HepG2 (cell line): ENCODE measurements at regions not wholly inside any gene's neighbourhood (a gene's known extent, or its start where the extent isn't known, plus 50 kb on each side); places are given as distances from the start of the nearest gene placed in this dataset.

Experiments
- ATAC-seq: fragments of 200-7000 bp; cut with Tn5 transposase; 3 replicates; pipeline ENCODE4 v1.9.1; 2020; ENCODE audit warnings: mild to moderate bottlenecking, moderate library complexity
- BruUV-seq: library from RNA; stranded (reverse); fragments of 400-500 nt; replicated peaks from 2 replicates; lab custom pipeline; 2021; lab: Mats Ljungman, UMichigan
- CTCF ChIA-PET: fragments of 300-600 bp; formaldehyde crosslinking; extraction: SDS; loops from one replicate; lab custom pipeline; 2021; ENCODE audit warnings: low total read pairs, inconsistent platforms, low intra/inter-chr PET ratio; lab: Yijun Ruan, JAX
- POLR2A ChIA-PET: fragments of 350-600 bp; sonication (Branson Sonifier 250); formaldehyde crosslinking; loops from one replicate; lab custom pipeline; 2020; ENCODE audit warnings: antibody characterized with exemption, inconsistent platforms; lab: Yijun Ruan, JAX
- DNase-seq: peaks from one replicate; pipeline ENCODE4 v3.0.0-alpha.2; 2015; ENCODE audit warnings: low spot score
- FAIRE-seq: peaks from 3 replicates; lab custom pipeline; 2011; peaks lifted over from hg19 to GRCh38; lab: Jason Lieb, UNC
- H2AFZ ChIP-seq: one replicate; pipeline ENCODE4 v1.6.1; 2011; ENCODE audit warnings: low read length, inconsistent platforms
- H3K27ac ChIP-seq: fragments of 300-600 bp; 3 replicates; pipeline ENCODE4 v1.8.0; 2011; ENCODE audit warnings: mixed run types, mild to moderate bottlenecking, mixed read lengths, low read length, inconsistent platforms; ENCODE audit not compliant: insufficient read depth; ENCODE audit errors: extremely low read length
- H3K27me3 ChIP-seq, 2 experiments: fragments of 200-600 bp in 1 of 2; 2 replicates in 1 of 2; 3 replicates in 1 of 2; pipeline versions ENCODE4 v1.6.0 to v1.8.0; 2011; ENCODE audit warnings: low read length in 2 of 2, mild to moderate bottlenecking in 2 of 2, moderate library complexity in 2 of 2, inconsistent platforms in 1 of 2; ENCODE audit not compliant: insufficient read depth in 2 of 2, control insufficient read depth in 1 of 2
- H3K36me3 ChIP-seq, 2 experiments: fragments of 200-600 bp in 1 of 2; replicated peaks in 1 of 2; 2 replicates in 1 of 2; 3 replicates in 1 of 2; pipeline versions ENCODE4 v1.5.1 to v1.8.0; 2011; ENCODE audit warnings: low read length in 2 of 2, inconsistent platforms in 1 of 2; ENCODE audit not compliant: insufficient read depth in 2 of 2, control insufficient read depth in 1 of 2
- H3K4me1 ChIP-seq: 2 replicates; pipeline ENCODE4 v1.5.1; 2012; ENCODE audit warnings: low read length, inconsistent platforms; ENCODE audit not compliant: insufficient read depth
- H3K4me2 ChIP-seq: 2 replicates; pipeline ENCODE4 v1.6.0; 2011; ENCODE audit warnings: low read depth, low read length, inconsistent platforms
- H3K4me3 ChIP-seq, 3 experiments: fragments of 200-600 bp in 1 of 3; sonication (generic), shearing (Covaris generic) in 1 of 3; replicated peaks in 1 of 3; 2 replicates each; pipeline ENCODE4 v1.5.1; 2011 to 2016; ENCODE audit warnings: low read length in 3 of 3, inconsistent platforms in 2 of 3, low read depth in 2 of 3, mild to moderate bottlenecking in 2 of 3, control low read depth in 1 of 3, mixed read lengths in 1 of 3; ENCODE audit not compliant: insufficient read depth in 1 of 3
- H3K79me2 ChIP-seq: one replicate; pipeline ENCODE4 v1.6.1; 2011; ENCODE audit warnings: low read length, inconsistent platforms; ENCODE audit not compliant: insufficient read depth
- H3K9ac ChIP-seq: 2 replicates; pipeline ENCODE4 v1.6.0; 2011; ENCODE audit warnings: mild to moderate bottlenecking, low read depth, low read length, inconsistent platforms; ENCODE audit not compliant: insufficient read depth
- H3K9me3 ChIP-seq: 2 replicates; pipeline ENCODE4 v1.5.1; 2012; ENCODE audit warnings: mild to moderate bottlenecking, low read length
- H4K20me1 ChIP-seq: 2 replicates; pipeline ENCODE4 v1.6.0; 2011; ENCODE audit warnings: inconsistent platforms, mild to moderate bottlenecking, low read length, moderate library complexity; ENCODE audit not compliant: insufficient read depth
- CREM ChIP-seq, 2 experiments: sonication (generic) in 1 of 2; formaldehyde crosslinking in 1 of 2; IDR thresholded peaks; 2 replicates each; pipeline versions ENCODE4 v1.4.0 to v1.6.1; 2016 to 2020; ENCODE audit warnings: antibody characterized with exemption in 1 of 2, mild to moderate bottlenecking in 1 of 2, missing genetic modification reagents in 1 of 2
- DMTF1 ChIP-seq: sonication (generic); formaldehyde crosslinking; IDR thresholded peaks from 2 replicates; pipeline ENCODE4 v1.4.0; 2020; ENCODE audit warnings: mild to moderate bottlenecking, missing genetic modification reagents
- EZH2 ChIP-seq: conservative IDR thresholded peaks from 2 replicates; pipeline ENCODE4 v1.6.1; 2012; ENCODE audit warnings: mild to moderate bottlenecking, low read depth, low read length, moderate library complexity
- MYPOP ChIP-seq: sonication (generic); formaldehyde crosslinking; IDR thresholded peaks from 2 replicates; pipeline ENCODE4 v1.8.1; 2023; ENCODE audit warnings: mild to moderate bottlenecking, moderate library complexity, missing genetic modification reagents
- NFIB ChIP-seq: sonication (generic); formaldehyde crosslinking; IDR thresholded peaks from 2 replicates; pipeline ENCODE4 v1.9.0; 2021; ENCODE audit warnings: missing genetic modification reagents, mild to moderate bottlenecking, borderline replicate concordance
- SALL2 ChIP-seq: sonication (generic); formaldehyde crosslinking; IDR thresholded peaks from 2 replicates; pipeline ENCODE4 v1.8.1; 2023; ENCODE audit warnings: mild to moderate bottlenecking, missing genetic modification reagents, inconsistent platforms
- SOX6 ChIP-seq, 2 experiments: fragments of 450-650 bp in 1 of 2; sonication (generic) in 1 of 2; formaldehyde crosslinking in 1 of 2; IDR thresholded peaks; 2 replicates each; pipeline versions ENCODE4 v1.4.0 to v1.6.1; 2017 to 2020; ENCODE audit warnings: antibody characterized with exemption in 1 of 2, mild to moderate bottlenecking in 1 of 2, missing genetic modification reagents in 1 of 2
- SP140L ChIP-seq: sonication (generic); formaldehyde crosslinking; IDR thresholded peaks from 2 replicates; pipeline ENCODE4 v1.4.0; 2020; ENCODE audit warnings: missing genetic modification reagents, borderline replicate concordance
- TAF1 ChIP-seq: sonication (generic); formaldehyde crosslinking; IDR thresholded peaks from 2 replicates; pipeline ENCODE4 v1.4.0; 2020; ENCODE audit warnings: missing genetic modification reagents
- ZBTB44 ChIP-seq: sonication (generic); formaldehyde crosslinking; IDR thresholded peaks from 2 replicates; pipeline ENCODE4 v1.4.0; 2020; ENCODE audit warnings: missing genetic modification reagents
- ZNF121 ChIP-seq: sonication (generic); formaldehyde crosslinking; IDR thresholded peaks from 2 replicates; pipeline ENCODE4 v1.5.0; 2020; ENCODE audit warnings: mild to moderate bottlenecking, missing genetic modification reagents
- ZNF256 ChIP-seq: sonication (generic); formaldehyde crosslinking; conservative IDR thresholded peaks from 2 replicates; pipeline ENCODE4 v1.4.0; 2020; ENCODE audit warnings: missing genetic modification reagents
- ZNF263 ChIP-seq: sonication (generic); formaldehyde crosslinking; IDR thresholded peaks from 2 replicates; pipeline ENCODE4 v1.4.0; 2020; ENCODE audit warnings: missing genetic modification reagents
- ZNF276 ChIP-seq: sonication (generic); formaldehyde crosslinking; IDR thresholded peaks from 2 replicates; pipeline ENCODE4 v1.4.0; 2020; ENCODE audit warnings: mild to moderate bottlenecking, low read depth, missing genetic modification reagents
- ZNF280B ChIP-seq: sonication (generic); formaldehyde crosslinking; IDR thresholded peaks from 2 replicates; pipeline ENCODE4 v1.5.0; 2020; ENCODE audit warnings: missing genetic modification reagents, mild to moderate bottlenecking, borderline replicate concordance
- ZNF567 ChIP-seq: sonication (generic); formaldehyde crosslinking; IDR thresholded peaks from 2 replicates; pipeline ENCODE4 v1.8.1; 2023; ENCODE audit warnings: mild to moderate bottlenecking, missing genetic modification reagents, borderline replicate concordance
- WGBS: methylation state at CpG from one replicate; pipeline ENCODE4 v1.1.6; 2017; ENCODE audit warnings: low lambda C conversion rate; 5-methylcytosine and 5-hydroxymethylcytosine counted together
- in situ Hi-C: cut with HindIII; loops from 2 replicates; pipeline ENCODE4 v1.10.0; 2017; ENCODE audit warnings: low pct_unique_long_range_greater_than_20kb; ENCODE audit not compliant: extremely low pct_ligation_motif_present
- intact Hi-C: fragments of 100-400 bp; cut with micrococcal nuclease; formaldehyde crosslinking; loops from one replicate; pipeline ENCODE4 v1.10.0; 2022; ENCODE audit not compliant: unreplicated experiment

GRCh38 chr14:71377099-71377498 lies 469.8 kb downstream of the PCNX1 start:
- no peak for DNase-seq
- Histone ChIP-seq H3K9me3 (no peaks in the 10 kb centered on the region), H3K4me1 (peaks cover 8% of the 10 kb centered on the region; the same call in 1 of the 2 replicates), H3K79me2 (peaks cover 24% of the 10 kb centered on the region), H3K27me3 (no peaks in the 10 kb centered on the region), H2AFZ (no peak overlapping the region), H3K4me3 (no peak overlapping the region), H3K9ac (no peak overlapping the region), H3K27ac (no peak overlapping the region), H3K36me3 (no peaks in the 10 kb centered on the region), H4K20me1 (no peaks in the 10 kb centered on the region), H3K4me2 (no peak overlapping the region)
- no peak for FAIRE-seq
- in situ Hi-C loops (no loop called here), intact Hi-C loops (no loop called here)
- POLR2A ChIA-PET: no interaction called here
- WGBS: over 99% methylated on average over 9 of the region's 28 CpGs
- CTCF ChIA-PET: no interaction called here
- ATAC-seq: no peak
- no TSS peak for BruUV-seq
- TF ChIP-seq MYPOP (CRISPR knock-in tag): no peak
- no peak for TF ChIP-seq TAF1 (CRISPR knock-in tag)
- TF ChIP-seq ZNF567 (CRISPR knock-in tag): no peak
- no peak for TF ChIP-seq ZNF280B (CRISPR knock-in tag)
- TF ChIP-seq CREM (IDR thresholded peaks at IDR 0.05): no peak
- TF ChIP-seq CREM (CRISPR knock-in tag; IDR thresholded peaks at IDR 0.05): no peak
- TF ChIP-seq DMTF1 (CRISPR knock-in tag): no peak
- no peak for TF ChIP-seq ZBTB44 (CRISPR knock-in tag)
- TF ChIP-seq SOX6 (IDR thresholded peaks at IDR 0.05): no peak
- no peak for TF ChIP-seq SOX6 (CRISPR knock-in tag; IDR thresholded peaks at IDR 0.05)
- no peak for TF ChIP-seq ZNF256
- no peak for TF ChIP-seq SP140L
- TF ChIP-seq ZNF263 (CRISPR knock-in tag): no peak
- no peak for TF ChIP-seq SALL2
- TF ChIP-seq EZH2: no peak
- TF ChIP-seq ZNF121: no peak
- no peak for TF ChIP-seq NFIB
- TF ChIP-seq ZNF276 (CRISPR knock-in tag): no peak
